Ishikawa (cell line): ENCODE measurements at regions not wholly inside any gene's neighbourhood (a gene's known extent, or its start where the extent isn't known, plus 50 kb on each side); places are given as distances from the start of the nearest gene placed in this dataset.

Experiments used
- EP300 ChIP-seq: IDR thresholded peaks from 2 replicates; pipeline ENCODE4 v1.6.1; 2012; ENCODE audit warnings: borderline replicate concordance
- MAX ChIP-seq: IDR thresholded peaks from 2 replicates; pipeline ENCODE4 v1.6.1; 2012
- RAD21 ChIP-seq: IDR thresholded peaks from 2 replicates; pipeline ENCODE4 v1.6.1; 2012; ENCODE audit warnings: low read depth
- TAF1 ChIP-seq: IDR thresholded peaks from 2 replicates; pipeline ENCODE4 v1.6.1; 2012; ENCODE audit warnings: low read depth, mild to moderate bottlenecking
- TEAD4 ChIP-seq: IDR thresholded peaks from 2 replicates; pipeline ENCODE4 v1.6.1; 2012
- YY1 ChIP-seq: IDR thresholded peaks from 2 replicates; pipeline ENCODE4 v1.6.1; 2012; ENCODE audit warnings: low read depth
- TF ChIP-seq, protein P1 (sequence below): IDR thresholded peaks from 2 replicates; pipeline ENCODE4 v1.6.1; 2012; ENCODE audit warnings: low read depth, mild to moderate bottlenecking

- TF ChIP-seq TAF1 (no peak), MAX (no peak), RAD21 (no peak), EP300 (no peak), TEAD4 (no peak), YY1 (no peak)
- TF ChIP-seq, protein P1, sequence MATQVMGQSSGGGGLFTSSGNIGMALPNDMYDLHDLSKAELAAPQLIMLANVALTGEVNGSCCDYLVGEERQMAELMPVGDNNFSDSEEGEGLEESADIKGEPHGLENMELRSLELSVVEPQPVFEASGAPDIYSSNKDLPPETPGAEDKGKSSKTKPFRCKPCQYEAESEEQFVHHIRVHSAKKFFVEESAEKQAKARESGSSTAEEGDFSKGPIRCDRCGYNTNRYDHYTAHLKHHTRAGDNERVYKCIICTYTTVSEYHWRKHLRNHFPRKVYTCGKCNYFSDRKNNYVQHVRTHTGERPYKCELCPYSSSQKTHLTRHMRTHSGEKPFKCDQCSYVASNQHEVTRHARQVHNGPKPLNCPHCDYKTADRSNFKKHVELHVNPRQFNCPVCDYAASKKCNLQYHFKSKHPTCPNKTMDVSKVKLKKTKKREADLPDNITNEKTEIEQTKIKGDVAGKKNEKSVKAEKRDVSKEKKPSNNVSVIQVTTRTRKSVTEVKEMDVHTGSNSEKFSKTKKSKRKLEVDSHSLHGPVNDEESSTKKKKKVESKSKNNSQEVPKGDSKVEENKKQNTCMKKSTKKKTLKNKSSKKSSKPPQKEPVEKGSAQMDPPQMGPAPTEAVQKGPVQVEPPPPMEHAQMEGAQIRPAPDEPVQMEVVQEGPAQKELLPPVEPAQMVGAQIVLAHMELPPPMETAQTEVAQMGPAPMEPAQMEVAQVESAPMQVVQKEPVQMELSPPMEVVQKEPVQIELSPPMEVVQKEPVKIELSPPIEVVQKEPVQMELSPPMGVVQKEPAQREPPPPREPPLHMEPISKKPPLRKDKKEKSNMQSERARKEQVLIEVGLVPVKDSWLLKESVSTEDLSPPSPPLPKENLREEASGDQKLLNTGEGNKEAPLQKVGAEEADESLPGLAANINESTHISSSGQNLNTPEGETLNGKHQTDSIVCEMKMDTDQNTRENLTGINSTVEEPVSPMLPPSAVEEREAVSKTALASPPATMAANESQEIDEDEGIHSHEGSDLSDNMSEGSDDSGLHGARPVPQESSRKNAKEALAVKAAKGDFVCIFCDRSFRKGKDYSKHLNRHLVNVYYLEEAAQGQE = no peak
Observed at GRCh38 chr10:32153931-32154330, 97.7 kb upstream of the KIF5B start.
